SU-DHL-6 (cell line): ENCODE measurements at regions not wholly inside any gene's neighbourhood (a gene's known extent, or its start where the extent isn't known, plus 50 kb on each side); places are given as distances from the start of the nearest gene placed in this dataset.

Experiments
- H2AFZ ChIP-seq: fragments of 200-600 bp; sonication (generic); 2 replicates; pipeline ENCODE4 v1.6.1; 2014; ENCODE audit warnings: low read depth, mild to moderate bottlenecking, moderate library complexity, mixed read lengths, antibody characterized with exemption, low read length; ENCODE audit not compliant: severe bottlenecking
- H3F3A ChIP-seq: fragments of 200-600 bp; shearing (Covaris generic); 2 replicates; pipeline ENCODE4 v1.6.0; 2016; ENCODE audit warnings: antibody characterized with exemption, mild to moderate bottlenecking; ENCODE audit not compliant: insufficient read depth
- H3K27ac ChIP-seq: fragments of 200-600 bp; sonication (generic); 2 replicates; pipeline ENCODE4 v1.5.1; 2016; ENCODE audit warnings: low read depth, mild to moderate bottlenecking, low read length, moderate library complexity, mixed read lengths
- H3K27me3 ChIP-seq: fragments of 200-600 bp; sonication (generic), shearing (Covaris generic); 2 replicates; pipeline ENCODE4 v1.6.0; 2014; ENCODE audit warnings: mild to moderate bottlenecking, low read length
- H3K36me3 ChIP-seq: fragments of 200-600 bp; sonication (generic); 2 replicates; pipeline ENCODE4 v1.6.1; 2014; ENCODE audit warnings: mild to moderate bottlenecking, low read length, mixed read lengths
- H3K4me2 ChIP-seq: fragments of 300-600, 200-600 bp; shearing (Covaris generic), sonication (generic); 2 replicates; pipeline ENCODE4 v1.6.0; 2014; ENCODE audit warnings: low read length, low read depth, mild to moderate bottlenecking; ENCODE audit not compliant: poor library complexity, severe bottlenecking
- H3K4me3 ChIP-seq: fragments of 200-600 bp; sonication (generic); 2 replicates; pipeline ENCODE4 v1.5.1; 2014; ENCODE audit warnings: antibody characterized with exemption, low read length, mild to moderate bottlenecking, mixed read lengths; ENCODE audit not compliant: insufficient read depth, poor library complexity, severe bottlenecking
- H3K79me2 ChIP-seq: fragments of 200-600 bp; sonication (generic); 2 replicates; pipeline ENCODE4 v1.6.1; 2014; ENCODE audit warnings: mild to moderate bottlenecking, low read length, moderate library complexity; ENCODE audit not compliant: insufficient read depth
- H3K9ac ChIP-seq: fragments of 200-600 bp; sonication (generic); 2 replicates; pipeline ENCODE4 v1.7.0; 2014; ENCODE audit warnings: mild to moderate bottlenecking, low read length
- H3K9me2 ChIP-seq: fragments of 200-600 bp; sonication (generic); replicated peaks from 2 replicates; pipeline ENCODE4 v1.6.1; 2014; ENCODE audit warnings: low read length; ENCODE audit not compliant: insufficient read depth
- H3K9me3 ChIP-seq: fragments of 200-600 bp; sonication (generic); 2 replicates; pipeline ENCODE4 v1.6.1; 2014; ENCODE audit warnings: low read length, mixed read lengths; ENCODE audit not compliant: insufficient read depth
- H4K20me1 ChIP-seq: fragments of 200-600 bp; sonication (generic); 2 replicates; pipeline ENCODE4 v1.6.1; 2014; ENCODE audit warnings: low read depth, mild to moderate bottlenecking, antibody characterized with exemption, low read length, moderate library complexity, mixed read lengths
- CTCF ChIP-seq: fragments of 200-600 bp; sonication (generic); IDR thresholded peaks from one replicate; pipeline ENCODE4 v1.5.1; 2017; ENCODE audit warnings: antibody characterized with exemption, mild to moderate bottlenecking, low read length, moderate library complexity; ENCODE audit not compliant: insufficient read depth, poor library complexity, severe bottlenecking
- EZH2phosphoT487 ChIP-seq: fragments of 200-600 bp; sonication (generic), shearing (Covaris generic); conservative IDR thresholded peaks from 2 replicates; pipeline ENCODE4 v1.6.1; 2018; ENCODE audit warnings: mild to moderate bottlenecking, antibody characterized with exemption, low read length, moderate library complexity, mixed read lengths

- no peaks in the 10 kb centered on the region for H3K9me2 ChIP-seq
- no peaks in the 10 kb centered on the region for H3K27me3 ChIP-seq
- no peaks in the 10 kb centered on the region for H3K36me3 ChIP-seq
- H2AFZ ChIP-seq = no peak overlapping the region
- TF ChIP-seq CTCF = no peak
- TF ChIP-seq EZH2phosphoT487 = no peak
- H3K27ac ChIP-seq = no peak overlapping the region
- no peaks in the 10 kb centered on the region for H3F3A ChIP-seq
- H3K9me3 ChIP-seq = no peaks in the 10 kb centered on the region
- no peak overlapping the region for H3K9ac ChIP-seq
- H3K4me3 ChIP-seq = no peak overlapping the region
- no peaks in the 10 kb centered on the region for H4K20me1 ChIP-seq
- no peaks in the 10 kb centered on the region for H3K79me2 ChIP-seq
- no peak overlapping the region for H3K4me2 ChIP-seq
Measured at GRCh38 chr12:124231980-124232653, 62.8 kb upstream of the RFLNA start.

- Histone ChIP-seq H3K9me2 (no peaks in the 10 kb centered on the region), H3F3A (no peaks in the 10 kb centered on the region), H2AFZ (no peak overlapping the region), H4K20me1 (no peaks in the 10 kb centered on the region), H3K4me3 (no peak overlapping the region), H3K36me3 (no peaks in the 10 kb centered on the region), H3K4me2 (no peak overlapping the region), H3K79me2 (no peaks in the 10 kb centered on the region), H3K27ac (no peak overlapping the region), H3K27me3 (no peaks in the 10 kb centered on the region), H3K9ac (no peak overlapping the region), H3K9me3 (no peaks in the 10 kb centered on the region)
- no peak for TF ChIP-seq CTCF
- no peak for TF ChIP-seq EZH2phosphoT487
Measured at GRCh38 chr12:124232654-124232987, 62.3 kb upstream of the RFLNA start.

GRCh38 chr12:124233041-124233796 lies 61.7 kb upstream of the RFLNA start:
- Histone ChIP-seq H3K27me3 (no peaks in the 10 kb centered on the region), H3K79me2 (no peaks in the 10 kb centered on the region), H3K27ac (no peak overlapping the region), H3K36me3 (no peaks in the 10 kb centered on the region), H3K4me2 (no peak overlapping the region), H3F3A (no peaks in the 10 kb centered on the region), H3K9me2 (no peaks in the 10 kb centered on the region), H3K9ac (no peak overlapping the region), H4K20me1 (no peaks in the 10 kb centered on the region), H2AFZ (no peak overlapping the region), H3K4me3 (no peak overlapping the region), H3K9me3 (no peaks in the 10 kb centered on the region)
- no peak for TF ChIP-seq CTCF
- no peak for TF ChIP-seq EZH2phosphoT487
